ENCODE measurements at regions not wholly inside any gene's neighbourhood (a gene's known extent, or its start where the extent isn't known, plus 50 kb on each side); places are given as distances from the start of the nearest gene placed in this dataset.

DNA sequence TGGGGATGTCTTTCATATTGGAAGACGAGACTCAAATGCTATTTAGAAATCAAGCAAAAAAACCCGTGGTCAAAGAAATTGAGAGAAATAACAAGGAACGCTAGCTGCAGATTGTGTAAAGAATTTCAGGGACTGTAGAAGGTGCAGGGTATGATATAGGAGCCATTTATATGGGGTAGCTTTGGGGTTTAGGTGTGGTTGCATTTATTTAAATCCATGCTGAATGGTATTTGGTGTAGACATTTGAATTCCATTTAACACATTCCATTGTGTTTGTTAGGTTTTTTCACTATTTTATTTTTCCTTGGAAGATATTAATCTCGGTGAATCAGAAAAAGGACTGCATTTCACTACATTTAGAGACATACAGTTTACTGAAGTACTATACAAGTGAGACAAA, 341.0 kb upstream of the GALNTL6 start:
- no peaks in the 10 kb centered on the region for H3K36me3 Mint-ChIP-seq
- H3K9me3 Mint-ChIP-seq: peaks cover 0 to 15% (median 3%) of the 10 kb centered on the region in 11 donors
- intact Hi-C loops (cut with micrococcal nuclease): no loop called here
- Histone ChIP-seq H3K36me3 (ENCODE audit: control insufficient read depth in 2 of 3, insufficient read depth in 3 of 3, low read length in 3 of 3) (no peaks in the 10 kb centered on the region), H3K27me3 (ENCODE audit: control insufficient read depth in 2 of 2, insufficient read depth in 2 of 2, low read length in 2 of 2) (no peaks in the 10 kb centered on the region), H3K9me3 (ENCODE audit: control insufficient read depth in 2 of 3, low read length in 3 of 3) (no peaks in the 10 kb centered on the region), H3K27ac (ENCODE audit: low read depth, low read length) (no peak overlapping the region), H3K4me1 (ENCODE audit: control insufficient read depth in 2 of 2, insufficient read depth in 2 of 2, low read length in 2 of 2) (no peaks in the 10 kb centered on the region), H3K4me3 (ENCODE audit: low read length) (no peak overlapping the region)
- H3K27me3 Mint-ChIP-seq: no peaks in the 10 kb centered on the region
- H3K4me3 Mint-ChIP-seq: no peak overlapping the region
- no peaks in the 10 kb centered on the region for H3K4me1 Mint-ChIP-seq
- DNase-seq (no peak), ATAC-seq (no peak)
- ChIA-PET POLR2A (no interaction called here), CTCF (no interaction called here)
- no peak overlapping the region for H3K27ac Mint-ChIP-seq

GRCh38 chr4:171464499-171464898, 348.7 kb upstream of the GALNTL6 start:
- H3K4me3 ChIP-seq (ENCODE audit: low read length): no peak overlapping the region
- Mint-ChIP-seq H3K27me3 (no peaks in the 10 kb centered on the region), H3K4me3 (no peak overlapping the region), H3K4me1 (no peaks in the 10 kb centered on the region), H3K36me3 (no peaks in the 10 kb centered on the region), H3K9me3 (peaks cover 0 to 7% (median 0%) of the 10 kb centered on the region in 11 donors), H3K27ac (no peak overlapping the region)
- CTCF ChIA-PET: no interaction called here
- intact Hi-C loops (cut with micrococcal nuclease): no loop called here
- no peaks in the 10 kb centered on the region for H3K9me3 ChIP-seq (ENCODE audit: control insufficient read depth in 2 of 3, low read length in 3 of 3)
- no peak for ATAC-seq
- POLR2A ChIA-PET: no interaction called here
- no peak for DNase-seq
- no peaks in the 10 kb centered on the region for H3K4me1 ChIP-seq (ENCODE audit: control insufficient read depth in 2 of 2, insufficient read depth in 2 of 2, low read length in 2 of 2)
- H3K27ac ChIP-seq (ENCODE audit: low read depth, low read length): no peak overlapping the region
- H3K27me3 ChIP-seq (ENCODE audit: control insufficient read depth in 2 of 2, insufficient read depth in 2 of 2, low read length in 2 of 2): no peaks in the 10 kb centered on the region
- H3K36me3 ChIP-seq (ENCODE audit: control insufficient read depth in 2 of 3, insufficient read depth in 3 of 3, low read length in 3 of 3): no peaks in the 10 kb centered on the region

GRCh38 chr4:171461191-171461590, 352.0 kb upstream of the GALNTL6 start:
- Mint-ChIP-seq H3K9me3 (peaks cover 0 to 11% (median 0%) of the 10 kb centered on the region in 11 donors), H3K4me1 (no peaks in the 10 kb centered on the region), H3K27me3 (no peaks in the 10 kb centered on the region), H3K36me3 (no peaks in the 10 kb centered on the region), H3K27ac (no peak overlapping the region), H3K4me3 (no peak overlapping the region)
- H3K36me3 ChIP-seq (ENCODE audit: control insufficient read depth in 2 of 3, insufficient read depth in 3 of 3, low read length in 3 of 3): no peaks in the 10 kb centered on the region
- H3K4me3 ChIP-seq (ENCODE audit: low read length): no peak overlapping the region
- POLR2A ChIA-PET: no interaction called here
- CTCF ChIA-PET: interaction anchor here (0.6 kb wide), 1 partner anchor 36 kb away, joined by 3 read pairs; no protein-coding TSS in a partner anchor
- no peak overlapping the region for H3K27ac ChIP-seq (ENCODE audit: low read depth, low read length)
- H3K4me1 ChIP-seq (ENCODE audit: control insufficient read depth in 2 of 2, insufficient read depth in 2 of 2, low read length in 2 of 2): no peaks in the 10 kb centered on the region
- H3K27me3 ChIP-seq (ENCODE audit: control insufficient read depth in 2 of 2, insufficient read depth in 2 of 2, low read length in 2 of 2): no peaks in the 10 kb centered on the region
- intact Hi-C loops (cut with micrococcal nuclease): no loop called here
- H3K9me3 ChIP-seq (ENCODE audit: control insufficient read depth in 2 of 3, low read length in 3 of 3): no peaks in the 10 kb centered on the region
- ATAC-seq: no peak
- no peak for DNase-seq

GRCh38 chr4:171448919-171449481, 364.2 kb upstream of the GALNTL6 start:
- Histone ChIP-seq H3K36me3 (ENCODE audit: control insufficient read depth in 2 of 3, insufficient read depth in 3 of 3, low read length in 3 of 3) (no peaks in the 10 kb centered on the region), H3K9me3 (ENCODE audit: control insufficient read depth in 2 of 3, low read length in 3 of 3) (no peaks in the 10 kb centered on the region), H3K4me3 (ENCODE audit: low read length) (no peak overlapping the region), H3K4me1 (ENCODE audit: control insufficient read depth in 2 of 2, insufficient read depth in 2 of 2, low read length in 2 of 2) (no peaks in the 10 kb centered on the region), H3K27me3 (ENCODE audit: control insufficient read depth in 2 of 2, insufficient read depth in 2 of 2, low read length in 2 of 2) (no peaks in the 10 kb centered on the region), H3K27ac (ENCODE audit: low read depth, low read length) (no peak overlapping the region)
- ChIA-PET CTCF (no interaction called here), POLR2A (no interaction called here)
- Mint-ChIP-seq H3K4me1 (no peaks in the 10 kb centered on the region), H3K36me3 (no peaks in the 10 kb centered on the region), H3K4me3 (no peak overlapping the region), H3K27me3 (no peaks in the 10 kb centered on the region), H3K9me3 (peaks cover 0 to 3% (median 0%) of the 10 kb centered on the region in 11 donors), H3K27ac (no peak overlapping the region)
- intact Hi-C loops (cut with micrococcal nuclease): no loop called here
- ATAC-seq (no peak), DNase-seq (no peak)

GRCh38 chr4:171448358-171448757, 364.8 kb upstream of the GALNTL6 start:
- H3K4me1 ChIP-seq (ENCODE audit: control insufficient read depth in 2 of 2, insufficient read depth in 2 of 2, low read length in 2 of 2): no peaks in the 10 kb centered on the region
- H3K9me3 ChIP-seq (ENCODE audit: control insufficient read depth in 2 of 3, low read length in 3 of 3): no peaks in the 10 kb centered on the region
- Mint-ChIP-seq H3K27ac (no peak overlapping the region), H3K4me1 (no peaks in the 10 kb centered on the region), H3K36me3 (no peaks in the 10 kb centered on the region), H3K4me3 (no peak overlapping the region), H3K9me3 (peaks cover 0 to 5% (median 0%) of the 10 kb centered on the region in 11 donors), H3K27me3 (no peaks in the 10 kb centered on the region)
- ATAC-seq (no peak), DNase-seq (no peak)
- intact Hi-C loops (cut with micrococcal nuclease): no loop called here
- no peak overlapping the region for H3K4me3 ChIP-seq (ENCODE audit: low read length)
- CTCF ChIA-PET: no interaction called here
- POLR2A ChIA-PET: no interaction called here
- no peak overlapping the region for H3K27ac ChIP-seq (ENCODE audit: low read depth, low read length)
- no peaks in the 10 kb centered on the region for H3K27me3 ChIP-seq (ENCODE audit: control insufficient read depth in 2 of 2, insufficient read depth in 2 of 2, low read length in 2 of 2)
- H3K36me3 ChIP-seq (ENCODE audit: control insufficient read depth in 2 of 3, insufficient read depth in 3 of 3, low read length in 3 of 3): no peaks in the 10 kb centered on the region

GRCh38 chr4:171441300-171441941, 371.8 kb upstream of the GALNTL6 start:
- intact Hi-C loops (cut with micrococcal nuclease): no loop called here
- Mint-ChIP-seq H3K9me3 (peaks cover 0 to 15% (median 3%) of the 10 kb centered on the region in 11 donors), H3K4me3 (no peak overlapping the region), H3K27ac (no peak overlapping the region), H3K27me3 (no peaks in the 10 kb centered on the region), H3K36me3 (no peaks in the 10 kb centered on the region), H3K4me1 (peaks cover 0 to 1% (median 0%) of the 10 kb centered on the region in 7 donors)
- ChIA-PET CTCF (no interaction called here), POLR2A (no interaction called here)
- Histone ChIP-seq H3K4me1 (ENCODE audit: control insufficient read depth in 2 of 2, insufficient read depth in 2 of 2, low read length in 2 of 2) (no peaks in the 10 kb centered on the region), H3K27me3 (ENCODE audit: control insufficient read depth in 2 of 2, insufficient read depth in 2 of 2, low read length in 2 of 2) (no peaks in the 10 kb centered on the region), H3K36me3 (ENCODE audit: control insufficient read depth in 2 of 3, insufficient read depth in 3 of 3, low read length in 3 of 3) (no peaks in the 10 kb centered on the region), H3K4me3 (ENCODE audit: low read length) (no peak overlapping the region), H3K27ac (ENCODE audit: low read depth, low read length) (no peak overlapping the region), H3K9me3 (ENCODE audit: control insufficient read depth in 2 of 3, low read length in 3 of 3) (no peaks in the 10 kb centered on the region)
- no peak for ATAC-seq
- no peak for DNase-seq

DNA sequence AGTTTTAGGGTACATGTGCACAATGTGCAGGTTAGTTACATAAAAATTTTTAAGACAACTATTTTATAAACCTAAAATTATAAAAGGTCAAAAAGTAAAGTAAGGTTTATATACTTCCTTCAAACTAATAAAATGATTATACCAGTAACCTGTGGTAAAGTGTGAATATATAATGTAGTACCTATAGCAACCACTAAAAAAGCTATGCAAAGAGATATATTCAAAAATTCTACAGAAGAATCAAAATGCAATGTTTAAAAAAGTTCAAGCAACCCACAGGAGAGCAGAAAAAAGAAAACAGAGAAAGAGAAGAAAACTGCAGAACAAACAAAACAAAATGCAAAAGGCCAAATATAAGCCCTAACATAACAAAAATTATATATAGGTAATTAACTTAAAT, 379.5 kb upstream of the GALNTL6 start:
- H3K4me3 Mint-ChIP-seq: no peak overlapping the region
- DNase-seq: no peak
- no peak for ATAC-seq
- intact Hi-C loops (cut with micrococcal nuclease): no loop called here
- H3K27ac ChIP-seq (ENCODE audit: low read depth, low read length): no peak overlapping the region
- H3K36me3 ChIP-seq (ENCODE audit: control insufficient read depth in 2 of 3, insufficient read depth in 3 of 3, low read length in 3 of 3): no peaks in the 10 kb centered on the region
- ChIA-PET POLR2A (no interaction called here), CTCF (no interaction called here)
- no peaks in the 10 kb centered on the region for H3K4me1 ChIP-seq (ENCODE audit: control insufficient read depth in 2 of 2, insufficient read depth in 2 of 2, low read length in 2 of 2)
- no peak overlapping the region for H3K4me3 ChIP-seq (ENCODE audit: low read length)
- no peak overlapping the region for H3K27ac Mint-ChIP-seq
- H3K9me3 ChIP-seq (ENCODE audit: control insufficient read depth in 2 of 3, low read length in 3 of 3): no peaks in the 10 kb centered on the region
- peaks cover 0 to 22% (median 3%) of the 10 kb centered on the region in 11 donors for H3K9me3 Mint-ChIP-seq
- H3K27me3 Mint-ChIP-seq: no peaks in the 10 kb centered on the region
- H3K36me3 Mint-ChIP-seq: no peaks in the 10 kb centered on the region
- H3K4me1 Mint-ChIP-seq: no peaks in the 10 kb centered on the region
- H3K27me3 ChIP-seq (ENCODE audit: control insufficient read depth in 2 of 2, insufficient read depth in 2 of 2, low read length in 2 of 2): no peaks in the 10 kb centered on the region
